GM12878 (cell line): ENCODE measurements at regions not wholly inside any gene's neighbourhood (a gene's known extent, or its start where the extent isn't known, plus 50 kb on each side); places are given as distances from the start of the nearest gene placed in this dataset.

Source experiments
- ATAC-seq: fragments of 200-7000 bp; cut with Tn5 transposase; 3 replicates; pipeline ENCODE4 v1.9.1; 2020; ENCODE audit warnings: mild to moderate bottlenecking, moderate library complexity
- BruUV-seq: library from RNA; stranded (reverse); fragments of 400-500 nt; replicated peaks from 2 replicates; lab custom pipeline; 2021; lab: Mats Ljungman, UMichigan
- CTCF ChIA-PET: fragments of 300-600 bp; sonication (Branson Sonifier 250); formaldehyde crosslinking; extraction: SDS; loops from one replicate; lab custom pipeline; 2021; ENCODE audit warnings: inconsistent platforms; lab: Yijun Ruan, JAX
- POLR2A ChIA-PET: fragments of 350-600 bp; formaldehyde crosslinking; extraction: SDS; loops from one replicate; lab custom pipeline; 2021; ENCODE audit warnings: inconsistent platforms; lab: Charles Lee
- RAD21 ChIA-PET: fragments of 300-600 bp; sonication (Branson Sonifier 250); formaldehyde crosslinking; loops from one replicate; lab custom pipeline; 2023; ENCODE audit warnings: antibody characterized with exemption; ENCODE audit not compliant: unreplicated experiment; lab: Charles Lee
- SMC1A ChIA-PET: fragments of 300-600 bp; sonication (Branson Sonifier 250); formaldehyde crosslinking; loops from one replicate; lab custom pipeline; 2023; ENCODE audit not compliant: unreplicated experiment, uncharacterized antibody; lab: Charles Lee
- DNase-seq: peaks from one replicate; pipeline ENCODE4 v3.0.0-alpha.2; 2011; ENCODE audit warnings: low read depth, low spot score
- FAIRE-seq: peaks from 3 replicates; lab custom pipeline; 2011; peaks lifted over from hg19 to GRCh38; lab: Jason Lieb, UNC
- H2AFZ ChIP-seq: 2 replicates; pipeline ENCODE4 v1.6.0; 2011; ENCODE audit warnings: low read depth, low read length, control low read depth; ENCODE audit not compliant: control insufficient read depth
- H3K27ac ChIP-seq: 2 replicates; pipeline ENCODE4 v1.5.1; 2011; ENCODE audit warnings: control low read depth; ENCODE audit not compliant: control insufficient read depth, insufficient read depth
- H3K27me3 ChIP-seq, 2 experiments: replicated peaks in 1 of 2; 2 replicates each; pipeline versions ENCODE4 v1.6.0 to v1.6.1; 2011; ENCODE audit warnings: low read length in 1 of 2; ENCODE audit not compliant: control insufficient read depth in 2 of 2, insufficient read depth in 2 of 2
- H3K36me3 ChIP-seq, 2 experiments: 2 replicates each; pipeline ENCODE4 v1.5.1; 2011; ENCODE audit warnings: low read length in 1 of 2; ENCODE audit not compliant: control insufficient read depth in 2 of 2, insufficient read depth in 2 of 2
- H3K4me1 ChIP-seq: 2 replicates; pipeline ENCODE4 v1.6.1; 2011; ENCODE audit warnings: mild to moderate bottlenecking, low read length, moderate library complexity, mixed read lengths; ENCODE audit not compliant: control insufficient read depth, insufficient read depth
- H3K4me2 ChIP-seq: 2 replicates; pipeline ENCODE4 v1.6.0; 2011; ENCODE audit warnings: control low read depth; ENCODE audit not compliant: control insufficient read depth, insufficient read depth
- H3K4me3 ChIP-seq: fragments of 200-600 bp; sonication (generic); 2 replicates; pipeline ENCODE4 v1.5.1; 2016
- H3K79me2 ChIP-seq: 2 replicates; pipeline ENCODE4 v1.6.0; 2011; ENCODE audit warnings: low read length; ENCODE audit not compliant: control insufficient read depth, insufficient read depth
- H3K9ac ChIP-seq: 2 replicates; pipeline ENCODE4 v1.8.0; 2011; ENCODE audit warnings: low read length, control low read depth, mixed read lengths; ENCODE audit not compliant: control insufficient read depth, insufficient read depth
- H3K9me3 ChIP-seq: replicated peaks from 3 replicates; pipeline ENCODE4 v1.5.1; 2011; ENCODE audit warnings: mild to moderate bottlenecking, low read length; ENCODE audit not compliant: control insufficient read depth, insufficient read depth
- H4K20me1 ChIP-seq: 2 replicates; pipeline ENCODE4 v1.6.0; 2011; ENCODE audit not compliant: control insufficient read depth, insufficient read depth
- RBBP5 ChIP-seq: fragments of 200-600 bp; sonication (generic); conservative IDR thresholded peaks from 2 replicates; pipeline ENCODE4 v1.6.1; 2016
- ZBTB33 ChIP-seq: fragments of 450-650 bp; IDR thresholded peaks from 2 replicates; pipeline ENCODE4 v1.6.1; 2017; ENCODE audit warnings: mild to moderate bottlenecking
- WGBS: methylation state at CpG from one replicate; pipeline ENCODE4 v1.1.6; 2016; ENCODE audit warnings: low lambda C conversion rate; ENCODE audit not compliant: insufficient replicate concordance, insufficient coverage; ENCODE audit errors: missing lambda C conversion rate; 5-methylcytosine and 5-hydroxymethylcytosine counted together
- in situ Hi-C: fragments of 300-500 bp; cut with MboI; formaldehyde crosslinking; loops from 9 replicates; pipeline ENCODE4 v1.14.3; 2018; ENCODE audit warnings: mixed read lengths
- intact Hi-C: fragments of 100-400 bp; cut with micrococcal nuclease; formaldehyde crosslinking; loops from one replicate; pipeline ENCODE4 v1.14.2; 2022; ENCODE audit not compliant: unreplicated experiment
- TF ChIP-seq, protein P1 (sequence below): IDR thresholded peaks from 2 replicates; pipeline ENCODE4 v1.6.1; 2012; ENCODE audit warnings: low read depth, low read length, improper control_type of control experiment

- TF ChIP-seq, protein P1, sequence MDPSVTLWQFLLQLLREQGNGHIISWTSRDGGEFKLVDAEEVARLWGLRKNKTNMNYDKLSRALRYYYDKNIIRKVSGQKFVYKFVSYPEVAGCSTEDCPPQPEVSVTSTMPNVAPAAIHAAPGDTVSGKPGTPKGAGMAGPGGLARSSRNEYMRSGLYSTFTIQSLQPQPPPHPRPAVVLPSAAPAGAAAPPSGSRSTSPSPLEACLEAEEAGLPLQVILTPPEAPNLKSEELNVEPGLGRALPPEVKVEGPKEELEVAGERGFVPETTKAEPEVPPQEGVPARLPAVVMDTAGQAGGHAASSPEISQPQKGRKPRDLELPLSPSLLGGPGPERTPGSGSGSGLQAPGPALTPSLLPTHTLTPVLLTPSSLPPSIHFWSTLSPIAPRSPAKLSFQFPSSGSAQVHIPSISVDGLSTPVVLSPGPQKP, result no peak
These were observed 336.4 kb downstream of the BRD1 start (continued) for GRCh38 chr22:49491221-49491635.

DNA sequence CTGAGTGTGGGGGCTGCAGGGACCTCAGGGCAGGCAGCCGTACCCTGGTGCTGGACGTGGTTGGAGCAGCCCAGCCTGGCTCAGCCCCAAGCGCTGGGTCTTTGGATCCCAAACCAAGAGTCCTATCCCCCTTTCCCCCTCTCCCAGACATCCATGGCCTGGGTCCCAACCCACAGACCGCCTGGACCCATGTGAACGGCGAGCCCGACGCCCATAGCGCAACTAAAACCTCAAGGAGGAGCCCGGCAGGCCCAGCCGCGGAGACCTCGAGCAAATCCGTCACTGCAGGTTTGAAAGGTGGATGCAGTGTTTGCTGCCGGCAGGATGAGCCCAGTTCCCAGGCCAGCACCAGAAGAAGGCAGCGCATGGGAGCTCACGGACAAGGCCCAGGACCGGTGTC is 337.0 kb downstream of the BRD1 start:
- BruUV-seq, result no TSS peak
- ATAC-seq, result no peak
- H3K27me3 ChIP-seq, result no peaks in the 10 kb centered on the region

More for the DNA sequence above, 337.0 kb downstream of the BRD1 start:
- in situ Hi-C loops, result no loop called here
- no peak overlapping the region for H3K4me3 ChIP-seq
- no peak for TF ChIP-seq RBBP5
- TF ChIP-seq ZBTB33, result no peak
- TF ChIP-seq, all 136 proteins: peak for 0
- Histone ChIP-seq H3K4me2 (no peak overlapping the region), H3K4me1 (no peaks in the 10 kb centered on the region), H3K27ac (no peak overlapping the region), H4K20me1 (no peaks in the 10 kb centered on the region; the same call in 1 of the 2 replicates), H3K9ac (no peak overlapping the region), H2AFZ (no peak overlapping the region), H3K79me2 (no peaks in the 10 kb centered on the region), H3K36me3 (no peaks in the 10 kb centered on the region), H3K9me3 (no peaks in the 10 kb centered on the region; the same call in 2 of the 3 replicates)
- FAIRE-seq (no peak), DNase-seq (no peak)
- SMC1A ChIA-PET, result no interaction called here
- intact Hi-C loops, result no loop called here
- POLR2A ChIA-PET, result no interaction called here
- RAD21 ChIA-PET, result no interaction called here
- 63% methylated on average over 17 of the region's 18 CpGs for WGBS
- CTCF ChIA-PET, result no interaction called here
